ENCODE measurements at regions not wholly inside any gene's neighbourhood (a gene's known extent, or its start where the extent isn't known, plus 50 kb on each side); places are given as distances from the start of the nearest gene placed in this dataset.

GRCh38 chr12:124403273-124403672, 108.4 kb downstream of the RFLNA start:
- Mint-ChIP-seq H3K4me1 (peaks cover 7 to 23% of the 10 kb centered on the region in 2 donors), H3K36me3 (no peaks in the 10 kb centered on the region), H3K9me3 (no peaks in the 10 kb centered on the region), H3K27me3 (ENCODE audit: low read depth in 2 of 2) (no peaks in the 10 kb centered on the region), H3K27ac (no peak overlapping the region), H3K4me3 (no peak overlapping the region)
- TF ChIP-seq, protein P1, sequence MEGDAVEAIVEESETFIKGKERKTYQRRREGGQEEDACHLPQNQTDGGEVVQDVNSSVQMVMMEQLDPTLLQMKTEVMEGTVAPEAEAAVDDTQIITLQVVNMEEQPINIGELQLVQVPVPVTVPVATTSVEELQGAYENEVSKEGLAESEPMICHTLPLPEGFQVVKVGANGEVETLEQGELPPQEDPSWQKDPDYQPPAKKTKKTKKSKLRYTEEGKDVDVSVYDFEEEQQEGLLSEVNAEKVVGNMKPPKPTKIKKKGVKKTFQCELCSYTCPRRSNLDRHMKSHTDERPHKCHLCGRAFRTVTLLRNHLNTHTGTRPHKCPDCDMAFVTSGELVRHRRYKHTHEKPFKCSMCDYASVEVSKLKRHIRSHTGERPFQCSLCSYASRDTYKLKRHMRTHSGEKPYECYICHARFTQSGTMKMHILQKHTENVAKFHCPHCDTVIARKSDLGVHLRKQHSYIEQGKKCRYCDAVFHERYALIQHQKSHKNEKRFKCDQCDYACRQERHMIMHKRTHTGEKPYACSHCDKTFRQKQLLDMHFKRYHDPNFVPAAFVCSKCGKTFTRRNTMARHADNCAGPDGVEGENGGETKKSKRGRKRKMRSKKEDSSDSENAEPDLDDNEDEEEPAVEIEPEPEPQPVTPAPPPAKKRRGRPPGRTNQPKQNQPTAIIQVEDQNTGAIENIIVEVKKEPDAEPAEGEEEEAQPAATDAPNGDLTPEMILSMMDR (IDR thresholded peaks at IDR 0.05), result no peak
- Histone ChIP-seq H3K9me3 (ENCODE audit: control insufficient read depth, insufficient read depth, low read length) (no peaks in the 10 kb centered on the region), H3K27me3 (ENCODE audit: control insufficient read depth, insufficient read depth, low read length) (no peaks in the 10 kb centered on the region), H3K27ac (ENCODE audit: low read length) (no peak overlapping the region), H3K4me1 (ENCODE audit: control insufficient read depth, insufficient read depth, low read length) (no peaks in the 10 kb centered on the region), H3K36me3 (ENCODE audit: control insufficient read depth, insufficient read depth, low read length) (peaks cover 28% of the 10 kb centered on the region), H3K4me3 (ENCODE audit: low read length) (no peak overlapping the region)
- DNase-seq (no peak), ATAC-seq (no peak)
- intact Hi-C loops (cut with micrococcal nuclease), result no loop called here
- 85% methylated on average over 9 of the region's 9 CpGs for WGBS (ENCODE audit: insufficient coverage)

- H3K4me3 ChIP-seq (ENCODE audit: low read length), result no peak overlapping the region
- no peak for DNase-seq
- Mint-ChIP-seq H3K27me3 (ENCODE audit: low read depth in 2 of 2) (no peaks in the 10 kb centered on the region), H3K27ac (no peak overlapping the region), H3K4me1 (peaks cover 7 to 23% of the 10 kb centered on the region in 2 donors), H3K9me3 (no peaks in the 10 kb centered on the region), H3K36me3 (no peaks in the 10 kb centered on the region), H3K4me3 (no peak overlapping the region)
- ATAC-seq, result no peak
- no peaks in the 10 kb centered on the region for H3K4me1 ChIP-seq (ENCODE audit: control insufficient read depth, insufficient read depth, low read length)
- peaks cover 27% of the 10 kb centered on the region for H3K36me3 ChIP-seq (ENCODE audit: control insufficient read depth, insufficient read depth, low read length)
- H3K27ac ChIP-seq (ENCODE audit: low read length), result no peak overlapping the region
- 93% methylated on average over 23 of the region's 23 CpGs for WGBS (ENCODE audit: insufficient coverage)
- TF ChIP-seq, protein P1 (IDR thresholded peaks at IDR 0.05), result no peak
- intact Hi-C loops (cut with micrococcal nuclease), result no loop called here
- no peaks in the 10 kb centered on the region for H3K27me3 ChIP-seq (ENCODE audit: control insufficient read depth, insufficient read depth, low read length)
- no peaks in the 10 kb centered on the region for H3K9me3 ChIP-seq (ENCODE audit: control insufficient read depth, insufficient read depth, low read length)
Measured at GRCh38 chr12:124402248-124403066, 107.6 kb downstream of the RFLNA start.

GRCh38 chr12:124401704-124402221, 106.9 kb downstream of the RFLNA start:
- H3K27ac Mint-ChIP-seq, result no peak overlapping the region
- DNase-seq (no peak), ATAC-seq (no peak)
- Histone ChIP-seq H3K36me3 (ENCODE audit: control insufficient read depth, insufficient read depth, low read length) (peaks cover 27% of the 10 kb centered on the region), H3K9me3 (ENCODE audit: control insufficient read depth, insufficient read depth, low read length) (no peaks in the 10 kb centered on the region), H3K27ac (ENCODE audit: low read length) (no peak overlapping the region), H3K4me1 (ENCODE audit: control insufficient read depth, insufficient read depth, low read length) (no peaks in the 10 kb centered on the region), H3K4me3 (ENCODE audit: low read length) (no peak overlapping the region), H3K27me3 (ENCODE audit: control insufficient read depth, insufficient read depth, low read length) (no peaks in the 10 kb centered on the region)
- 93% methylated on average over 14 of the region's 15 CpGs for WGBS (ENCODE audit: insufficient coverage)
- intact Hi-C loops (cut with micrococcal nuclease), result no loop called here
- H3K36me3 Mint-ChIP-seq, result no peaks in the 10 kb centered on the region
- TF ChIP-seq, protein P1 (IDR thresholded peaks at IDR 0.05), result no peak
- peaks cover under 1 to 16% of the 10 kb centered on the region in 2 donors for H3K4me1 Mint-ChIP-seq
- H3K4me3 Mint-ChIP-seq, result no peak overlapping the region
- H3K9me3 Mint-ChIP-seq, result no peaks in the 10 kb centered on the region
- H3K27me3 Mint-ChIP-seq (ENCODE audit: low read depth in 2 of 2), result no peaks in the 10 kb centered on the region
